Gastrocnemius medialis (tissue), 4 donors: ENCODE measurements at regions not wholly inside any gene's neighbourhood (a gene's known extent, or its start where the extent isn't known, plus 50 kb on each side); places are given as distances from the start of the nearest gene placed in this dataset.

Source experiments
- CTCF ChIP-seq, 5 experiments: fragments of 450-650 bp in 3 of 5; fragments of 200-600 bp in 2 of 5; sonication (generic) in 2 of 5; IDR thresholded peaks in 4 of 5; conservative IDR thresholded peaks in 1 of 5; 1 replicate in 4 of 5; 2 replicates in 1 of 5; pipeline ENCODE4 v1.5.1; 2016 to 2019; ENCODE audit warnings: antibody characterized with exemption in 5 of 5, mild to moderate bottlenecking in 3 of 5, moderate library complexity in 3 of 5
- POLR2A ChIP-seq, 2 donors: fragments of 450-650 bp; IDR thresholded peaks; one replicate each; pipeline ENCODE4 v1.6.1; 2017; ENCODE audit warnings: antibody characterized with exemption in 2 of 2, mild to moderate bottlenecking in 2 of 2, moderate library complexity in 2 of 2

DNA sequence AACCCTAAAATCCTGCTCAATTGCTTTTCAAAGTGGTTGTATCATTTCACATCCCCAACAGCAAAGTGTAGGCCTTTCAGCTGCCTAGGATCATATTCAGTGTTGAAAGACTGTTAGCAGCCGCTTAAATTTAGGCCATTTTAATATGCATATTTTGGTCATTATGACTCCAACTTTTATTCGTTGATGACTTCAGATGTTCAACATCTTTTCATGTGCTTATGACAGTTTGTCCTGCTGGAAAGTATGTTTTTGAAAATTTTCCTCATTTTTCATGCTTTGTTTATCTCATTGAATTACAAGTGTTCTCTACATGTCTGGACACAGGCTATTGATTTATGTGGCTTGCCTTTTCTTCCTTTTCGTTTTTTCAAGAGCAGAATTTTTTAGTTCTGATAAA, 244.0 kb downstream of the THBS2 start:
- no peak for TF ChIP-seq CTCF (IDR thresholded peaks at IDR 0.05 in 4 of 5, conservative IDR thresholded peaks at IDR 0.05 in 1 of 5)
- no peak for TF ChIP-seq POLR2A (IDR thresholded peaks at IDR 0.05)
